Caco-2 (cell line): ENCODE measurements at regions not wholly inside any gene's neighbourhood (a gene's known extent, or its start where the extent isn't known, plus 50 kb on each side); places are given as distances from the start of the nearest gene placed in this dataset.
A peak's percentile ranks its signal among the peaks of the same experiment; 100 is the strongest.

Source experiments
- BruUV-seq: library from RNA; stranded (reverse); fragments of 400-500 nt; replicated peaks from 2 replicates; lab custom pipeline; 2021; lab: Mats Ljungman, UMichigan
- CTCF ChIA-PET: fragments of 300-600 bp; sonication (Branson Sonifier 250); formaldehyde crosslinking; loops from one replicate; lab custom pipeline; 2022; ENCODE audit warnings: antibody characterized with exemption; lab: Charles Lee
- POLR2A ChIA-PET: fragments of 300-600 bp; sonication (Branson Sonifier 250); formaldehyde crosslinking; loops from one replicate; lab custom pipeline; 2022; ENCODE audit warnings: antibody characterized with exemption; lab: Charles Lee
- DNase-seq, 2 experiments: peaks; one replicate each; pipeline versions ENCODE4 v3.0.0 to v3.0.0-alpha.2; 2020 to 2022
- H3K27me3 ChIP-seq: replicated peaks from 2 replicates; pipeline ENCODE4 v1.6.0; 2011; ENCODE audit warnings: low read length; ENCODE audit not compliant: control insufficient read depth, insufficient read depth
- H3K36me3 ChIP-seq: 2 replicates; pipeline ENCODE4 v1.5.1; 2011; ENCODE audit warnings: low read length; ENCODE audit not compliant: control insufficient read depth, insufficient read depth
- H3K4me1 ChIP-seq: fragments of 250-450 bp; sonication (Bioruptor Pico); 2 replicates; pipeline ENCODE4 v1.5.1; 2020; ENCODE audit warnings: mild to moderate bottlenecking
- H3K4me3 ChIP-seq: 2 replicates; pipeline ENCODE4 v1.5.1; 2011; ENCODE audit warnings: low read depth, mild to moderate bottlenecking, control low read depth, low read length
- H3K9me3 ChIP-seq: fragments of 250-450 bp; sonication (Bioruptor Pico); 2 replicates; pipeline ENCODE4 v1.5.1; 2020; ENCODE audit warnings: mild to moderate bottlenecking, moderate library complexity
- H3K27ac Mint-ChIP-seq: one replicate; pipeline ENCODE4 v1.8.0; 2022; ENCODE audit warnings: mixed read lengths; ENCODE audit not compliant: unreplicated experiment
- H3K27me3 Mint-ChIP-seq: one replicate; pipeline ENCODE4 v1.8.0; 2022; ENCODE audit warnings: mixed read lengths; ENCODE audit not compliant: insufficient read depth, unreplicated experiment
- H3K36me3 Mint-ChIP-seq: one replicate; pipeline ENCODE4 v1.8.0; 2022; ENCODE audit warnings: mild to moderate bottlenecking, mixed read lengths; ENCODE audit not compliant: insufficient read depth, unreplicated experiment
- H3K4me1 Mint-ChIP-seq: one replicate; pipeline ENCODE4 v1.8.0; 2022; ENCODE audit warnings: low read depth, mixed read lengths; ENCODE audit not compliant: unreplicated experiment
- H3K4me3 Mint-ChIP-seq: one replicate; pipeline ENCODE4 v1.8.0; 2022; ENCODE audit warnings: mild to moderate bottlenecking, moderate library complexity, mixed read lengths; ENCODE audit not compliant: unreplicated experiment
- H3K9me3 Mint-ChIP-seq: one replicate; pipeline ENCODE4 v1.8.0; 2022; ENCODE audit warnings: mixed read lengths; ENCODE audit not compliant: unreplicated experiment
- intact Hi-C: fragments of 100-400 bp; cut with micrococcal nuclease; formaldehyde crosslinking; loops from one replicate; pipeline ENCODE4 v1.10.0; 2022; ENCODE audit not compliant: unreplicated experiment
- TF ChIP-seq, protein P1 (sequence below), 2 experiments: fragments of 200-600 bp in 1 of 2; IDR thresholded peaks; 1 replicate in 1 of 2; 2 replicates in 1 of 2; pipeline versions ENCODE4 v1.5.1 to v1.8.0; 2011 to 2022; ENCODE audit warnings: antibody characterized with exemption in 1 of 2, control low read depth in 1 of 2, inconsistent platforms in 1 of 2, low read depth in 1 of 2, low read length in 1 of 2, mild to moderate bottlenecking in 1 of 2, moderate library complexity in 1 of 2; ENCODE audit not compliant: insufficient read depth in 1 of 2, severe bottlenecking in 1 of 2, unreplicated experiment in 1 of 2

GRCh38 chr9:109568089-109568488 lies 70.0 kb upstream of the PTPN3 start:
- intact Hi-C loops: no loop called here
- H3K36me3 ChIP-seq: no peaks in the 10 kb centered on the region
- H3K4me1 ChIP-seq: no peaks in the 10 kb centered on the region
- peaks cover 19% of the 10 kb centered on the region for H3K27me3 Mint-ChIP-seq
- BruUV-seq: no TSS peak
- no peak for DNase-seq
- no peaks in the 10 kb centered on the region for H3K36me3 Mint-ChIP-seq
- H3K9me3 ChIP-seq: no peaks in the 10 kb centered on the region
- ChIA-PET POLR2A (no interaction called here), CTCF (no interaction called here)
- H3K27me3 ChIP-seq: 0 out of 2 replicates have a peak, but pooled peaks cover 2% of the 10 kb centered on the region
- no peak overlapping the region for H3K4me3 Mint-ChIP-seq
- no peak overlapping the region for H3K4me3 ChIP-seq
- no peaks in the 10 kb centered on the region for H3K9me3 Mint-ChIP-seq
- H3K27ac Mint-ChIP-seq: no peak overlapping the region
- no peaks in the 10 kb centered on the region for H3K4me1 Mint-ChIP-seq
- TF ChIP-seq, protein P1, sequence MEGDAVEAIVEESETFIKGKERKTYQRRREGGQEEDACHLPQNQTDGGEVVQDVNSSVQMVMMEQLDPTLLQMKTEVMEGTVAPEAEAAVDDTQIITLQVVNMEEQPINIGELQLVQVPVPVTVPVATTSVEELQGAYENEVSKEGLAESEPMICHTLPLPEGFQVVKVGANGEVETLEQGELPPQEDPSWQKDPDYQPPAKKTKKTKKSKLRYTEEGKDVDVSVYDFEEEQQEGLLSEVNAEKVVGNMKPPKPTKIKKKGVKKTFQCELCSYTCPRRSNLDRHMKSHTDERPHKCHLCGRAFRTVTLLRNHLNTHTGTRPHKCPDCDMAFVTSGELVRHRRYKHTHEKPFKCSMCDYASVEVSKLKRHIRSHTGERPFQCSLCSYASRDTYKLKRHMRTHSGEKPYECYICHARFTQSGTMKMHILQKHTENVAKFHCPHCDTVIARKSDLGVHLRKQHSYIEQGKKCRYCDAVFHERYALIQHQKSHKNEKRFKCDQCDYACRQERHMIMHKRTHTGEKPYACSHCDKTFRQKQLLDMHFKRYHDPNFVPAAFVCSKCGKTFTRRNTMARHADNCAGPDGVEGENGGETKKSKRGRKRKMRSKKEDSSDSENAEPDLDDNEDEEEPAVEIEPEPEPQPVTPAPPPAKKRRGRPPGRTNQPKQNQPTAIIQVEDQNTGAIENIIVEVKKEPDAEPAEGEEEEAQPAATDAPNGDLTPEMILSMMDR (IDR thresholded peaks at IDR 0.05; ENCODE audit: insufficient read depth in 1 of 2, low read depth in 1 of 2, low read length in 1 of 2, severe bottlenecking in 1 of 2, unreplicated experiment in 1 of 2): no peak

- intact Hi-C loops: no loop called here
- H3K36me3 Mint-ChIP-seq: no peaks in the 10 kb centered on the region
- no peaks in the 10 kb centered on the region for H3K4me1 Mint-ChIP-seq
- H3K4me3 ChIP-seq: no peak overlapping the region
- H3K9me3 Mint-ChIP-seq: no peaks in the 10 kb centered on the region
- H3K36me3 ChIP-seq: no peaks in the 10 kb centered on the region
- BruUV-seq: no TSS peak
- CTCF ChIA-PET: no interaction called here
- TF ChIP-seq, protein P1 (IDR thresholded peaks at IDR 0.05; ENCODE audit: insufficient read depth in 1 of 2, low read depth in 1 of 2, low read length in 1 of 2, severe bottlenecking in 1 of 2, unreplicated experiment in 1 of 2): no peak
- H3K27ac Mint-ChIP-seq: no peak overlapping the region
- no peaks in the 10 kb centered on the region for H3K9me3 ChIP-seq
- no peak overlapping the region for H3K4me3 Mint-ChIP-seq
- POLR2A ChIA-PET: no interaction called here
- H3K4me1 ChIP-seq: no peaks in the 10 kb centered on the region
- peaks cover 19% of the 10 kb centered on the region for H3K27me3 Mint-ChIP-seq
- 0 out of 2 replicates have a peak, but pooled peaks cover 2% of the 10 kb centered on the region for H3K27me3 ChIP-seq
- no peak for DNase-seq
These were observed 70.6 kb upstream of the PTPN3 start for GRCh38 chr9:109568568-109569210.

GRCh38 chr9:109574061-109574882 lies 76.2 kb upstream of the PTPN3 start:
- intact Hi-C loops: loop anchor here (1.0 to 10.0 kb wide), 5 partner anchors 79 to 581 kb away; no protein-coding TSS in a partner anchor
- ChIA-PET CTCF (interaction anchor here (0.5 to 2.4 kb wide), 7 partner anchors 20 to 1559 kb away, joined by 3 to 17 read pairs (median 4); no protein-coding TSS in a partner anchor), POLR2A (no interaction called here)
- Histone ChIP-seq H3K27me3 (0 out of 2 replicates have a peak, but pooled peaks cover 2% of the 10 kb centered on the region), H3K36me3 (no peaks in the 10 kb centered on the region), H3K4me3 (no peak overlapping the region), H3K4me1 (no peaks in the 10 kb centered on the region), H3K9me3 (no peaks in the 10 kb centered on the region)
- Mint-ChIP-seq H3K4me1 (no peaks in the 10 kb centered on the region), H3K27ac (no peak overlapping the region), H3K4me3 (no peak overlapping the region), H3K36me3 (no peaks in the 10 kb centered on the region), H3K27me3 (peaks cover 21% of the 10 kb centered on the region), H3K9me3 (no peaks in the 10 kb centered on the region)
- TF ChIP-seq, protein P1 (IDR thresholded peaks at IDR 0.05; ENCODE audit: insufficient read depth in 1 of 2, low read depth in 1 of 2, low read length in 1 of 2, severe bottlenecking in 1 of 2, unreplicated experiment in 1 of 2): peak; percentile 64 to 72
- BruUV-seq: no TSS peak
- DNase-seq: peak in 1 of 2 experiments; percentile 63
